Limb (tissue), 2 donors: ENCODE measurements at regions not wholly inside any gene's neighbourhood (a gene's known extent, or its start where the extent isn't known, plus 50 kb on each side); places are given as distances from the start of the nearest gene placed in this dataset.

Experiments used
- DNase-seq, 2 donors: peaks; one replicate each; pipeline ENCODE4 v3.0.0-alpha.2; 2016; ENCODE audit errors: extremely low spot score in 2 of 2

- DNase-seq = no peak
These were observed 161.8 kb upstream of the CSF3R start for GRCh38 chr1:36644556-36644955.

- DNase-seq = no peak
These were observed 160.9 kb upstream of the CSF3R start for GRCh38 chr1:36643371-36644270.

- DNase-seq = no peak
These were observed 160.1 kb upstream of the CSF3R start for GRCh38 chr1:36642802-36643201.

- DNase-seq = no peak
These were observed 159.1 kb upstream of the CSF3R start for GRCh38 chr1:36641776-36642175.

GRCh38 chr1:36639461-36639860, 156.7 kb upstream of the CSF3R start:
- DNase-seq = no peak

GRCh38 chr1:36638268-36638667, 155.6 kb upstream of the CSF3R start:
- no peak for DNase-seq

GRCh38 chr1:36636206-36636605, 153.5 kb upstream of the CSF3R start:
- DNase-seq = no peak

- no peak for DNase-seq
These were observed 152.6 kb upstream of the CSF3R start for GRCh38 chr1:36635284-36635683.

GRCh38 chr1:36628804-36629203, 146.1 kb upstream of the CSF3R start:
- DNase-seq = no peak

GRCh38 chr1:36626435-36626834, 143.7 kb upstream of the CSF3R start:
- no peak for DNase-seq

GRCh38 chr1:36625935-36626310, 143.2 kb upstream of the CSF3R start:
- no peak for DNase-seq

GRCh38 chr1:36625253-36625934, 142.7 kb upstream of the CSF3R start:
- no peak for DNase-seq

GRCh38 chr1:36624466-36624865, 141.8 kb upstream of the CSF3R start:
- DNase-seq = no peak

- DNase-seq = no peak
These were observed 140.3 kb upstream of the CSF3R start for GRCh38 chr1:36622741-36623648.

- DNase-seq = no peak
These were observed 138.8 kb upstream of the CSF3R start for GRCh38 chr1:36621531-36621930.

- no peak for DNase-seq
These were observed 137.4 kb upstream of the CSF3R start for GRCh38 chr1:36620142-36620541.

GRCh38 chr1:36614991-36615390, 132.3 kb upstream of the CSF3R start:
- DNase-seq = no peak

GRCh38 chr1:36614571-36614970, 131.9 kb upstream of the CSF3R start:
- DNase-seq = no peak

GRCh38 chr1:36613721-36614120, 131.0 kb upstream of the CSF3R start:
- no peak for DNase-seq

- no peak for DNase-seq
These were observed 130.2 kb upstream of the CSF3R start for GRCh38 chr1:36612881-36613280.

- no peak for DNase-seq
These were observed 129.4 kb upstream of the CSF3R start for GRCh38 chr1:36612121-36612520.
